ENCODE measurements at regions not wholly inside any gene's neighbourhood (a gene's known extent, or its start where the extent isn't known, plus 50 kb on each side); places are given as distances from the start of the nearest gene placed in this dataset.

DNA sequence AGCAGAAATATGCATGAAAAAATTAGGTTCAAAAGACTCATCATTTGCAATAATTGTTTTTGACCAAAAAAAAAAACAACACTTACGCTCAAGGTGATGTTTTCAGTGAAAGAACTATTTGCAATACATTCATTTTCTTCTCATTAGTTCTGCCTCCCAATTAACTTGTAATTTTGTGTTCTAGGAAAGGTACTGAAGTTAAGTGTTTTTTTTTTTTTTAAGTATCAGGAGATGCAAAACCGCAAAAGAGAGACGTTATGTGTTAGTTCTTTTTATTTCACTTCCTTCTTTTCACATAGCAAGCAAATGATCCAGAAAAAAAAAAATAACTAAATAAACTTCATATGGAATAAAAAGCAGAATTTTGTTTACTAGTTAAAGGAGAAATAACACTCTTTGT lies 735.2 kb upstream of the GCFC2 start:
- Histone ChIP-seq H3K4me3 (ENCODE audit: low read depth, low read length) (no peak overlapping the region), H3K36me3 (ENCODE audit: control insufficient read depth, insufficient read depth, low read length) (no peaks in the 10 kb centered on the region), H3K27me3 (ENCODE audit: control insufficient read depth, insufficient read depth, low read length) (no peaks in the 10 kb centered on the region)
- ChIA-PET POLR2A (no interaction called here), CTCF (interaction anchor here (0.6 kb wide), 1 partner anchor 369 kb away, joined by 3 read pairs; no protein-coding TSS in a partner anchor)
- no peak for DNase-seq (ENCODE audit: low read depth)
- TF ChIP-seq, protein P1, sequence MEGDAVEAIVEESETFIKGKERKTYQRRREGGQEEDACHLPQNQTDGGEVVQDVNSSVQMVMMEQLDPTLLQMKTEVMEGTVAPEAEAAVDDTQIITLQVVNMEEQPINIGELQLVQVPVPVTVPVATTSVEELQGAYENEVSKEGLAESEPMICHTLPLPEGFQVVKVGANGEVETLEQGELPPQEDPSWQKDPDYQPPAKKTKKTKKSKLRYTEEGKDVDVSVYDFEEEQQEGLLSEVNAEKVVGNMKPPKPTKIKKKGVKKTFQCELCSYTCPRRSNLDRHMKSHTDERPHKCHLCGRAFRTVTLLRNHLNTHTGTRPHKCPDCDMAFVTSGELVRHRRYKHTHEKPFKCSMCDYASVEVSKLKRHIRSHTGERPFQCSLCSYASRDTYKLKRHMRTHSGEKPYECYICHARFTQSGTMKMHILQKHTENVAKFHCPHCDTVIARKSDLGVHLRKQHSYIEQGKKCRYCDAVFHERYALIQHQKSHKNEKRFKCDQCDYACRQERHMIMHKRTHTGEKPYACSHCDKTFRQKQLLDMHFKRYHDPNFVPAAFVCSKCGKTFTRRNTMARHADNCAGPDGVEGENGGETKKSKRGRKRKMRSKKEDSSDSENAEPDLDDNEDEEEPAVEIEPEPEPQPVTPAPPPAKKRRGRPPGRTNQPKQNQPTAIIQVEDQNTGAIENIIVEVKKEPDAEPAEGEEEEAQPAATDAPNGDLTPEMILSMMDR (IDR thresholded peaks at IDR 0.05; ENCODE audit: insufficient read depth, low read depth, low read length) = no peak

DNA sequence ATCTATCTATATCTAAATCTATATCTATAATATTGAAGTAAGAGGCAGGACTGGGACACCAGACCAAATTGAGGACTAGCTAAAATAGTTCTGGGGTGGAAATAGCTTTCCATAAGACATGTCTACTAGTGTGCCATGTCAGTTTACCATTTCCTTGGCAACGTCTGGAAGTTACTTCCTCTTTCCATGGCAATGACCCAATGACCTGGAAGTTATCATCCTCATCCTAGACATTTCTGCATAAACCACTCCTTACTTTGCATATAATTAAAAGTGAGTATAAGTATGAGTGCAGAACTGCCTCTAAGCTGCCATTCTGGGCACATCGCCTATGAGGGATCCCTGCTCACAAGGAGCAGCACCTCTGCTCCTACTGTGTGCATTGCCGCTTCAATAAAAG lies 734.0 kb upstream of the GCFC2 start:
- ChIA-PET POLR2A (no interaction called here), CTCF (no interaction called here)
- TF ChIP-seq, protein P1 (IDR thresholded peaks at IDR 0.05; ENCODE audit: insufficient read depth, low read depth, low read length) = no peak
- DNase-seq (ENCODE audit: low read depth) = no peak
- Histone ChIP-seq H3K36me3 (ENCODE audit: control insufficient read depth, insufficient read depth, low read length) (no peaks in the 10 kb centered on the region), H3K27me3 (ENCODE audit: control insufficient read depth, insufficient read depth, low read length) (no peaks in the 10 kb centered on the region), H3K4me3 (ENCODE audit: low read depth, low read length) (no peak overlapping the region)

GRCh38 chr2:76437564-76437963 lies 726.8 kb upstream of the GCFC2 start:
- H3K27me3 ChIP-seq (ENCODE audit: control insufficient read depth, insufficient read depth, low read length) = no peaks in the 10 kb centered on the region
- CTCF ChIA-PET = no interaction called here
- no peak overlapping the region for H3K4me3 ChIP-seq (ENCODE audit: low read depth, low read length)
- H3K36me3 ChIP-seq (ENCODE audit: control insufficient read depth, insufficient read depth, low read length) = no peaks in the 10 kb centered on the region
- no peak for DNase-seq (ENCODE audit: low read depth)
- TF ChIP-seq, protein P1 (IDR thresholded peaks at IDR 0.05; ENCODE audit: insufficient read depth, low read depth, low read length) = no peak
- POLR2A ChIA-PET = no interaction called here

- ChIA-PET CTCF (no interaction called here), POLR2A (no interaction called here)
- no peak for DNase-seq (ENCODE audit: low read depth)
- no peaks in the 10 kb centered on the region for H3K36me3 ChIP-seq (ENCODE audit: control insufficient read depth, insufficient read depth, low read length)
- H3K4me3 ChIP-seq (ENCODE audit: low read depth, low read length) = no peak overlapping the region
- TF ChIP-seq, protein P1 (IDR thresholded peaks at IDR 0.05; ENCODE audit: insufficient read depth, low read depth, low read length) = no peak
- H3K27me3 ChIP-seq (ENCODE audit: control insufficient read depth, insufficient read depth, low read length) = no peaks in the 10 kb centered on the region
Observed at GRCh38 chr2:76429374-76429773, 718.7 kb upstream of the GCFC2 start.

DNA sequence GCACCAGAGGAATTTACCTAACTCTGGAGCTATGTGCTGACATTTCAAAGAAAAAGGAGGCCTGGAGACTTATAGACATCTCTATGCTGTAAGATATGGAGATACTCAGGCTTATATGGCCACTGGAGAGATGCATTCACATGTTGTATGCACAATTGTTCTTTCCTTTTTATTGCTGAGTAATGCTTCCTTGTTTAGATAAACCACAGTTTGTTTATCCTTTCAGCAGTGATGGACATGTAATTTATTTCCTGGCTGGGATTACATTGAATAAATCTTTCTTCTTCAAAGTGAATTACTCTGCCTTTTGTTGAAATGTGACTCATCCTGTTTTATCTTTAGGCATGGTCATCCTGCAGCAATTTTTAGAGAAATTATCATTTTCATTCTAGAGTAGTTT lies 716.7 kb upstream of the GCFC2 start:
- ChIA-PET POLR2A (no interaction called here), CTCF (no interaction called here)
- Histone ChIP-seq H3K27me3 (ENCODE audit: control insufficient read depth, insufficient read depth, low read length) (no peaks in the 10 kb centered on the region), H3K36me3 (ENCODE audit: control insufficient read depth, insufficient read depth, low read length) (no peaks in the 10 kb centered on the region), H3K4me3 (ENCODE audit: low read depth, low read length) (no peak overlapping the region)
- TF ChIP-seq, protein P1 (IDR thresholded peaks at IDR 0.05; ENCODE audit: insufficient read depth, low read depth, low read length) = no peak
- DNase-seq (ENCODE audit: low read depth) = no peak

Data from BJ (cell line).